T-cell (primary cell): ENCODE measurements at regions not wholly inside any gene's neighbourhood (a gene's known extent, or its start where the extent isn't known, plus 50 kb on each side); places are given as distances from the start of the nearest gene placed in this dataset.
"Not testable (repeated sequence)": the region's sequence is repeated elsewhere in the genome, so short reads cannot be mapped to it uniquely, and the experiment has no call there.

Experiments
- ATAC-seq, 4 experiments: fragments of 200-7000 bp in 3 of 4; fragments of 150-1000 bp in 1 of 4; cut with Tn5 transposase; replicated peaks in 1 of 4; 1 replicate in 3 of 4; 2 replicates in 1 of 4; pipeline ENCODE4 v1.10.0; 2021; ENCODE audit warnings: moderate library complexity in 3 of 4, mild to moderate bottlenecking in 2 of 4, moderate number of reproducible peaks in 1 of 4
- CTCF ChIA-PET, 2 donors: fragments of 300-600 bp; sonication (Branson Sonifier 250); formaldehyde crosslinking; loops; one replicate each; lab custom pipeline; 2022; ENCODE audit warnings: antibody characterized with exemption in 2 of 2; lab: Charles Lee
- POLR2A ChIA-PET, 2 donors: fragments of 300-600 bp; sonication (Branson Sonifier 250); formaldehyde crosslinking; loops; one replicate each; lab custom pipeline; 2022; ENCODE audit warnings: antibody characterized with exemption in 2 of 2; lab: Charles Lee
- DNase-seq, 35 experiments: peaks; one replicate each; pipeline versions ENCODE4 v3.0.0 to v3.0.0-alpha.2; 2013 to 2023
- H3K27ac ChIP-seq: one replicate; pipeline ENCODE4 v1.5.1; 2013; ENCODE audit warnings: low read length
- H3K27me3 ChIP-seq, 2 experiments: replicated peaks in 1 of 2; 1 replicate in 1 of 2; 2 replicates in 1 of 2; pipeline versions ENCODE4 v1.6.1 to v1.7.0; 2013; ENCODE audit warnings: low read length in 1 of 2, mixed read lengths in 1 of 2; ENCODE audit not compliant: control insufficient read depth in 2 of 2, insufficient read depth in 2 of 2; ENCODE audit errors: extremely low read depth in 1 of 2
- H3K36me3 ChIP-seq, 2 donors: 1 replicate in 1 of 2; 2 replicates in 1 of 2; pipeline versions ENCODE4 v1.6.1 to v1.7.0; 2013; ENCODE audit warnings: low read length in 1 of 2; ENCODE audit not compliant: control insufficient read depth in 2 of 2, insufficient read depth in 1 of 2; ENCODE audit errors: extremely low read depth in 1 of 2
- H3K4me1 ChIP-seq, 2 experiments: 1 replicate in 1 of 2; 2 replicates in 1 of 2; pipeline versions ENCODE4 v1.6.1 to v1.7.0; 2013; ENCODE audit warnings: low read length in 2 of 2, mixed read lengths in 1 of 2; ENCODE audit not compliant: insufficient read depth in 2 of 2, control insufficient read depth in 1 of 2; ENCODE audit errors: extremely low read depth in 1 of 2
- H3K4me3 ChIP-seq, 2 donors: 1 replicate in 1 of 2; 2 replicates in 1 of 2; pipeline versions ENCODE4 v1.5.1 to v1.7.0; 2013; ENCODE audit warnings: mild to moderate bottlenecking in 2 of 2, low read length in 1 of 2, moderate library complexity in 1 of 2; ENCODE audit not compliant: control insufficient read depth in 1 of 2; ENCODE audit errors: extremely low read depth in 1 of 2
- H3K9me3 ChIP-seq: 2 replicates; pipeline ENCODE4 v1.7.0; 2013
- H3K27ac Mint-ChIP-seq, 2 donors: one replicate each; pipeline ENCODE4 v1.8.0; 2020 to 2021; ENCODE audit warnings: mild to moderate bottlenecking in 2 of 2, mixed read lengths in 2 of 2
- H3K27me3 Mint-ChIP-seq, 2 donors: one replicate each; pipeline ENCODE4 v1.8.0; 2021 to 2022; ENCODE audit warnings: mixed read lengths in 2 of 2
- H3K36me3 Mint-ChIP-seq: one replicate; pipeline ENCODE4 v1.8.0; 2021; ENCODE audit warnings: mixed read lengths
- H3K4me1 Mint-ChIP-seq, 3 donors: one replicate each; pipeline ENCODE4 v1.8.0; 2020 to 2022; ENCODE audit warnings: mixed read lengths in 3 of 3, mild to moderate bottlenecking in 1 of 3
- H3K4me3 Mint-ChIP-seq, 3 donors: one replicate each; pipeline ENCODE4 v1.8.0; 2020 to 2022; ENCODE audit warnings: mild to moderate bottlenecking in 3 of 3, mixed read lengths in 3 of 3, moderate library complexity in 3 of 3
- H3K9me3 Mint-ChIP-seq, 3 donors: one replicate each; pipeline ENCODE4 v1.8.0; 2020 to 2022; ENCODE audit warnings: mixed read lengths in 3 of 3
- WGBS: methylation state at CpG from one replicate; pipeline ENCODE4 v1.1.5; 2013; ENCODE audit warnings: missing lambda C conversion rate; ENCODE audit not compliant: insufficient coverage; 5-methylcytosine and 5-hydroxymethylcytosine counted together

DNA sequence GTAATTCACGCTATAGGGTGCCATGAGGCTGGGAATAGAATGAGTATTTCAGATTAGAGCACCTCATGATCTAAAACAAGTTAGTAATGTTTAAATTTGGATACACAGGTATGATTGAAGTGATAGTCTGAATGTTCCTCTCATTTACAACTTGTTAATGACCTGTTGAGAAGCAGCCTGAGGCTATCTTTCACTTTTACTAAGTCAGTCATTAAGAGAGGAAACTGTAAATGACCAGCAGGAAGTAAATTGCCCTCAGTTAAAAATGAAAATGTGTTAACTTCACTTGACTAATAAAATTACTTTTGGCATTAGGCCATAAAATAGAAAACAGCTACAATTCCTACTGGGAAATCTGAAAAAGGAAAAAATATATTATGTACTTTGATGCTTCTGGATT, 1042.0 kb downstream of the DNAJB9 start:
- no peaks in the 10 kb centered on the region for H3K36me3 ChIP-seq
- ATAC-seq = no peak
- H3K4me1 ChIP-seq = no peaks in the 10 kb centered on the region
- no CpG with 5 or more reads among the region's 1 CpG for WGBS
- no peaks in the 10 kb centered on the region for H3K27me3 ChIP-seq
- POLR2A ChIA-PET = no interaction called here
- Mint-ChIP-seq H3K4me3 (no peak overlapping the region), H3K4me1 (no peaks in the 10 kb centered on the region), H3K27me3 (no peaks in the 10 kb centered on the region), H3K9me3 (peaks cover 3 to 10% (median 3%) of the 10 kb centered on the region in 3 donors), H3K27ac (no peak overlapping the region), H3K36me3 (no peaks in the 10 kb centered on the region)
- no peaks in the 10 kb centered on the region for H3K9me3 ChIP-seq
- no peak overlapping the region for H3K4me3 ChIP-seq
- CTCF ChIA-PET = no interaction called here
- no peak for DNase-seq
- no peak overlapping the region for H3K27ac ChIP-seq

- H3K9me3 ChIP-seq = no peaks in the 10 kb centered on the region
- no peak for DNase-seq
- no peaks in the 10 kb centered on the region for H3K4me1 Mint-ChIP-seq
- H3K9me3 Mint-ChIP-seq = peaks cover 4 to 12% (median 11%) of the 10 kb centered on the region in 3 donors
- ChIA-PET CTCF (no interaction called here), POLR2A (no interaction called here)
- no peaks in the 10 kb centered on the region for H3K4me1 ChIP-seq
- WGBS = no CpG with 5 or more reads among the region's 3 CpGs
- H3K27ac ChIP-seq = no peak overlapping the region
- H3K4me3 Mint-ChIP-seq = no peak overlapping the region
- no peak for ATAC-seq
- H3K36me3 Mint-ChIP-seq = no peaks in the 10 kb centered on the region
- H3K36me3 ChIP-seq = no peaks in the 10 kb centered on the region
- H3K27ac Mint-ChIP-seq = no peak overlapping the region
- no peak overlapping the region for H3K4me3 ChIP-seq
- no peaks in the 10 kb centered on the region for H3K27me3 ChIP-seq
- H3K27me3 Mint-ChIP-seq = no peaks in the 10 kb centered on the region
Observed at GRCh38 chr7:109616551-109617069, 1046.9 kb downstream of the DNAJB9 start.

- DNase-seq (no peak), ATAC-seq (no peak)
- no peaks in the 10 kb centered on the region for H3K4me1 Mint-ChIP-seq
- ChIA-PET CTCF (no interaction called here), POLR2A (no interaction called here)
- Histone ChIP-seq H3K27me3 (no peaks in the 10 kb centered on the region), H3K9me3 (peaks cover 3% of the 10 kb centered on the region), H3K27ac (no peak overlapping the region), H3K4me3 (no peak overlapping the region), H3K4me1 (no peaks in the 10 kb centered on the region), H3K36me3 (no peaks in the 10 kb centered on the region)
- no peak overlapping the region for H3K4me3 Mint-ChIP-seq
- no CpG with 5 or more reads among the region's 1 CpG for WGBS
- peaks cover 4 to 14% (median 13%) of the 10 kb centered on the region in 3 donors for H3K9me3 Mint-ChIP-seq
- H3K27me3 Mint-ChIP-seq = no peaks in the 10 kb centered on the region
- no peaks in the 10 kb centered on the region for H3K36me3 Mint-ChIP-seq
- H3K27ac Mint-ChIP-seq = no peak overlapping the region
Observed at GRCh38 chr7:109622320-109622719, 1052.6 kb downstream of the DNAJB9 start.

DNA sequence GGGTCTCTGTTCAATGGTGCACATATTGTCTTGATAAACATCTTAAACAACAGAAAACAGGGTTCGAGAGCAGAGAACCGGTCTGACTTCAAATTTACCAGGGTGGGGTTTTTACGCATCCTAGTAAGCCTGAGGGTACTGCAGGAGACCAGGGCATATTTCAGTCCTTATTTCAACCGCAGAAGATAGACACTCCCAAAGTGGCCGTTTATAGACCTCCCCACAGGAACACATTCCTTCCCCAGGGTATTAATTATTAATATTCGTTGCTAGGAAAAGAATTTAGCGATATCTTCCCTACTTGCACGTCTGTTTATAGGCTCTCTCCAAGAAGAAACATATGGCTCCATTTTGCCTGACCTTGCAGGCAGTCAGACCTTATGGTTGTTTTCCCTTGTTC, 1063.2 kb downstream of the DNAJB9 start:
- ATAC-seq, H3K4me1 ChIP-seq, H3K27ac ChIP-seq, H3K27me3 ChIP-seq, H3K9me3 ChIP-seq, H3K4me3 Mint-ChIP-seq, H3K27ac Mint-ChIP-seq, CTCF ChIA-PET, DNase-seq, H3K4me1 Mint-ChIP-seq, POLR2A ChIA-PET, H3K36me3 ChIP-seq, H3K27me3 Mint-ChIP-seq, H3K36me3 Mint-ChIP-seq, H3K4me3 ChIP-seq: not testable (repeated sequence)
- H3K9me3 Mint-ChIP-seq = peaks cover 11 to 19% (median 13%) of the 10 kb centered on the region in 3 donors
- WGBS = 70% methylated on average over 4 of the region's 8 CpGs

DNA sequence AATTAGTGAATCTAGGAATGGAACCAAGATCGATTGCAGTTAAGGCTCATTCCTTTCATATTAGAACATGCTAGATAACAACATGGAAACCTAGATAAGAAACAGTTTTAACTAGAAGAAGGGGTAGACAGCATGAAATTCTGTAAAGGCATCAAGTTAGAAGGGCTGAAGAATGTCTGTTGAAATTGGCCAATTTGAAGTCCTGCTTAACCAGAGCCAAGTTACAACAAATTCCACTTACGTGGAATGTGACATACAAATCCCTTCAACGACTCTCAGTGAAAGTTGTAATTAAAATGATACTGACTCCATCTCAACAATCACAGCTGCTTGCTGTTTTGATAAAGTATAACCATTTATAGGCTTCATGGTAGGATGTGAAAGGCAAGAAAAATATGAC, 1065.7 kb downstream of the DNAJB9 start:
- no peaks in the 10 kb centered on the region for H3K36me3 Mint-ChIP-seq
- Histone ChIP-seq H3K27ac (no peak overlapping the region), H3K9me3 (no peaks in the 10 kb centered on the region), H3K27me3 (no peaks in the 10 kb centered on the region), H3K36me3 (no peaks in the 10 kb centered on the region), H3K4me1 (no peaks in the 10 kb centered on the region), H3K4me3 (no peak overlapping the region)
- H3K9me3 Mint-ChIP-seq = peaks cover 13 to 16% (median 13%) of the 10 kb centered on the region in 3 donors
- no peak overlapping the region for H3K27ac Mint-ChIP-seq
- DNase-seq (no peak), ATAC-seq (no peak)
- H3K27me3 Mint-ChIP-seq = no peaks in the 10 kb centered on the region
- ChIA-PET POLR2A (no interaction called here), CTCF (no interaction called here)
- WGBS = no CpG with 5 or more reads among the region's 3 CpGs
- no peaks in the 10 kb centered on the region for H3K4me1 Mint-ChIP-seq
- H3K4me3 Mint-ChIP-seq = no peak overlapping the region

DNA sequence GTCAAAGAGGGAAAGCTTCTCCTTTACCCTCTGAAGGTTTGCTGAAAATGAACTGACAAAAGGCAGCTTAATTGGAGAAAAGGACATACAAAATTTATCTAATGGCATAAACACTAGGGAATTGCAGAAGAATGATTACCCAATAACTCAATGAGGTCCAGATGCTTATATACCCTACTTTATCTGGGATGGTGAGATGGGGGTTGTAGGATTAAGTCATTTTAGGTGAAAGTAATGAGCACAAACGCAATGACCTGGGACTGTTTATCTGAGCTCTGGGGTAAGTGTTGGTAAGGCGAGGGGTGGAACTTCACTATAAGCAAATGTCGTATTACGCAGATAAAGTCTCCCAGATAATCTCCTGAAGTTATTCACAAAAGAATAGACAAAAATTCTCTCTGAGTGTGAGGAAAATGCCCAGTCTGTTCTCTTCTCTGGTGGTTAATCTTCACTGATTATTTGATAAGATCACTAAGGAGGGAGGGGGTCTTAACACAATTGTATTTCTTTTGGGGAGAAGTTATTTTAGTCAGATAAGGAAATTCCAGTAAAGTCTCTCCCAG, 1067.8 kb downstream of the DNAJB9 start:
- Histone ChIP-seq H3K27ac (no peak overlapping the region), H3K4me3 (no peak overlapping the region), H3K9me3 (no peaks in the 10 kb centered on the region), H3K36me3 (no peaks in the 10 kb centered on the region), H3K27me3 (no peaks in the 10 kb centered on the region), H3K4me1 (no peaks in the 10 kb centered on the region)
- Mint-ChIP-seq H3K4me3 (no peak overlapping the region), H3K4me1 (no peaks in the 10 kb centered on the region), H3K9me3 (peaks cover 6 to 9% (median 9%) of the 10 kb centered on the region in 3 donors), H3K36me3 (no peaks in the 10 kb centered on the region), H3K27ac (no peak overlapping the region), H3K27me3 (no peaks in the 10 kb centered on the region)
- no peak for DNase-seq
- ChIA-PET CTCF (no interaction called here), POLR2A (no interaction called here)
- no peak for ATAC-seq
- 100% methylated on average over 1 of the region's 4 CpGs for WGBS

DNA sequence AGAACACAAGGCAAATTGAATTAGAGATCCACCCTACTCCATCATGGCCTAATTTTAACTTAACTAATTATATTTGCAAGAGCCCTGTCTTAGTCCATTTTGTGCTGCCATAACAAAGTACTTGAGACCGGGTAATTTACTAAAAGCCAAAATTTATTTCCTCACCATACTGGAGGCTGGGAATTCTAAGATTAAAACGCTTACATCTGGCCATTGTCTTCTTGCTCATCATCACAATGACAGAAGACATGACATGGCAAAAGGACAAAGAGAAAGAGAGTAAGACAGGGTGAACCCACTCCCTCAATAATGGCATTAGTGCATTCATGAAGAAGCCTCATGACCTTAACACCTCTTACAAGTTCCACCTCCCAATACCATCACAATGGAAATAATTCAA, 1068.6 kb downstream of the DNAJB9 start:
- H3K4me3 Mint-ChIP-seq = no peak overlapping the region
- ChIA-PET POLR2A (no interaction called here), CTCF (no interaction called here)
- no peaks in the 10 kb centered on the region for H3K4me1 Mint-ChIP-seq
- Histone ChIP-seq H3K27ac (no peak overlapping the region), H3K9me3 (no peaks in the 10 kb centered on the region), H3K4me1 (no peaks in the 10 kb centered on the region), H3K4me3 (no peak overlapping the region), H3K27me3 (no peaks in the 10 kb centered on the region), H3K36me3 (no peaks in the 10 kb centered on the region)
- WGBS = no CpG with 5 or more reads among the region's 2 CpGs
- DNase-seq (no peak), ATAC-seq (no peak)
- H3K9me3 Mint-ChIP-seq = peaks cover 0 to 8% (median 3%) of the 10 kb centered on the region in 3 donors
- H3K36me3 Mint-ChIP-seq = no peaks in the 10 kb centered on the region
- H3K27me3 Mint-ChIP-seq = no peaks in the 10 kb centered on the region
- no peak overlapping the region for H3K27ac Mint-ChIP-seq
